ENCODE measurements at regions not wholly inside any gene's neighbourhood (a gene's known extent, or its start where the extent isn't known, plus 50 kb on each side); places are given as distances from the start of the nearest gene placed in this dataset.

GRCh38 chr7:110001254-110001938, 1089.5 kb upstream of the LRRN3 start:
- H3K27me3 ChIP-seq (ENCODE audit: control insufficient read depth in 1 of 2, insufficient read depth in 2 of 2, low read length in 2 of 2): no peaks in the 10 kb centered on the region
- intact Hi-C loops (cut with micrococcal nuclease; ENCODE audit: unreplicated experiment): no loop called here
- in situ Hi-C loops (cut with HindIII; ENCODE audit: extremely low pct_ligation_motif_present, low pct_unique_long_range_greater_than_20kb): no loop called here
- no peak overlapping the region for H3K27ac ChIP-seq (ENCODE audit: extremely low read length, insufficient read depth, low read length)
- no peaks in the 10 kb centered on the region for H3K4me1 ChIP-seq (ENCODE audit: insufficient read depth, low read length)
- no peaks in the 10 kb centered on the region for H3K9me3 ChIP-seq (ENCODE audit: low read length)
- FAIRE-seq (no peak), ATAC-seq (no peak), DNase-seq (ENCODE audit: low spot score) (no peak)
- CTCF ChIA-PET (ENCODE audit: low intra/inter-chr PET ratio, low total read pairs): no interaction called here
- TF ChIP-seq PHF5A (CRISPR knock-in tag; IDR thresholded peaks at IDR 0.05; ENCODE audit: low read depth, unreplicated experiment): no peak
- TF ChIP-seq MAFF (IDR thresholded peaks at IDR 0.05; ENCODE audit: low read depth, low read length): peak; percentile 74
- peak; percentile 64 to 82 for TF ChIP-seq MAFK (conservative IDR thresholded peaks at IDR 0.05 in 1 of 2, IDR thresholded peaks at IDR 0.05 in 1 of 2; ENCODE audit: low read length in 2 of 2)
- no peaks in the 10 kb centered on the region for H4K20me1 ChIP-seq (ENCODE audit: insufficient read depth, low read length)
- no peaks in the 10 kb centered on the region for H3K79me2 ChIP-seq (ENCODE audit: insufficient read depth, low read length)
- no TSS peak for BruUV-seq (replicated peaks)
- no peak overlapping the region for H2AFZ ChIP-seq (ENCODE audit: low read length)
- H3K4me3 ChIP-seq (replicated peaks in 1 of 3; ENCODE audit: insufficient read depth in 1 of 3, low read depth in 2 of 3, low read length in 3 of 3): no peak overlapping the region
- no peaks in the 10 kb centered on the region for H3K36me3 ChIP-seq (replicated peaks in 1 of 2; ENCODE audit: control insufficient read depth in 1 of 2, insufficient read depth in 2 of 2, low read length in 2 of 2)
- 0% methylated on average over 1 of the region's 1 CpG for WGBS (ENCODE audit: low lambda C conversion rate)
- no peak overlapping the region for H3K9ac ChIP-seq (ENCODE audit: insufficient read depth, low read depth, low read length)
- POLR2A ChIA-PET: no interaction called here
- no peak overlapping the region for H3K4me2 ChIP-seq (ENCODE audit: low read depth, low read length)

DNA sequence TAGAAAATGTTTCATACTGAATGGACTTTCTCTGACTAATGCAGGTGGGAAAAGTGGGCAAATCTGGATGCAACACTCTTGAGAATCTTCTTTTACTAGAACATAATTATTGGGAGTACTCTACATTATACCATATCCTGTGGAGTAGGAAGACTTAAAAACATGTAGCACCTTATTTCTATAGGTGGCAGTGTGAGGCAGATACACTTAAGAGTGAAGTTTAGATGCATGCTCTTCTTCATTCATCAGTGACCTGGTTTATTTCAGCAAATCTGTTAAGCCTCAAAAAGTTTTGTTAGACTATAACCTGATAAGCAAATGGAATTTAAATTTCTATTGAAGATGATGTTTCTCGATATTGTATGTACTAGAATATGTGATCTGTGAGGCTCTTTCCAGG, 1087.1 kb upstream of the LRRN3 start:
- H2AFZ ChIP-seq (ENCODE audit: low read length): no peak overlapping the region
- no peak for DNase-seq (ENCODE audit: low spot score)
- POLR2A ChIA-PET: no interaction called here
- no peaks in the 10 kb centered on the region for H3K36me3 ChIP-seq (replicated peaks in 1 of 2; ENCODE audit: control insufficient read depth in 1 of 2, insufficient read depth in 2 of 2, low read length in 2 of 2)
- ATAC-seq: no peak
- no peaks in the 10 kb centered on the region for H3K9me3 ChIP-seq (ENCODE audit: low read length)
- H3K27me3 ChIP-seq (ENCODE audit: control insufficient read depth in 1 of 2, insufficient read depth in 2 of 2, low read length in 2 of 2): no peaks in the 10 kb centered on the region
- no peak overlapping the region for H3K4me3 ChIP-seq (replicated peaks in 1 of 3; ENCODE audit: insufficient read depth in 1 of 3, low read depth in 2 of 3, low read length in 3 of 3)
- no TSS peak for BruUV-seq (replicated peaks)
- intact Hi-C loops (cut with micrococcal nuclease; ENCODE audit: unreplicated experiment): no loop called here
- CTCF ChIA-PET (ENCODE audit: low intra/inter-chr PET ratio, low total read pairs): no interaction called here
- 0% methylated on average over 1 of the region's 1 CpG for WGBS (ENCODE audit: low lambda C conversion rate)
- no peaks in the 10 kb centered on the region for H4K20me1 ChIP-seq (ENCODE audit: insufficient read depth, low read length)
- no peak overlapping the region for H3K9ac ChIP-seq (ENCODE audit: insufficient read depth, low read depth, low read length)
- in situ Hi-C loops (cut with HindIII; ENCODE audit: extremely low pct_ligation_motif_present, low pct_unique_long_range_greater_than_20kb): no loop called here
- no peaks in the 10 kb centered on the region for H3K4me1 ChIP-seq (ENCODE audit: insufficient read depth, low read length)
- H3K27ac ChIP-seq (ENCODE audit: extremely low read length, insufficient read depth, low read length): no peak overlapping the region
- no peak overlapping the region for H3K4me2 ChIP-seq (ENCODE audit: low read depth, low read length)
- no peaks in the 10 kb centered on the region for H3K79me2 ChIP-seq (ENCODE audit: insufficient read depth, low read length)
- no peak for FAIRE-seq
- TF ChIP-seq, protein P1, sequence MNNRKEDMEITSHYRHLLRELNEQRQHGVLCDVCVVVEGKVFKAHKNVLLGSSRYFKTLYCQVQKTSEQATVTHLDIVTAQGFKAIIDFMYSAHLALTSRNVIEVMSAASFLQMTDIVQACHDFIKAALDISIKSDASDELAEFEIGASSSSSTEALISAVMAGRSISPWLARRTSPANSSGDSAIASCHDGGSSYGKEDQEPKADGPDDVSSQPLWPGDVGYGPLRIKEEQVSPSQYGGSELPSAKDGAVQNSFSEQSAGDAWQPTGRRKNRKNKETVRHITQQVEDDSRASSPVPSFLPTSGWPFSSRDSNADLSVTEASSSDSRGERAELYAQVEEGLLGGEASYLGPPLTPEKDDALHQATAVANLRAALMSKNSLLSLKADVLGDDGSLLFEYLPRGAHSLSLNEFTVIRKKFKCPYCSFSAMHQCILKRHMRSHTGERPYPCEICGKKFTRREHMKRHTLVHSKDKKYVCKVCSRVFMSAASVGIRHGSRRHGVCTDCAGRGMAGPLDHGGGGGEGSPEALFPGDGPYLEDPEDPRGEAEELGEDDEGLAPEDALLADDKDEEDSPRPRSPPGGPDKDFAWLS (CRISPR knock-in tag; IDR thresholded peaks at IDR 0.05; ENCODE audit: borderline replicate concordance): no peak
- no peak for TF ChIP-seq EED (CRISPR knock-in tag; IDR thresholded peaks at IDR 0.05)
- no peak for TF ChIP-seq ZNF550 (CRISPR knock-in tag; IDR thresholded peaks at IDR 0.05; ENCODE audit: borderline replicate concordance)
- no peak for TF ChIP-seq ZNF510 (CRISPR knock-in tag; IDR thresholded peaks at IDR 0.05; ENCODE audit: low read depth)
- TF ChIP-seq, protein P2, sequence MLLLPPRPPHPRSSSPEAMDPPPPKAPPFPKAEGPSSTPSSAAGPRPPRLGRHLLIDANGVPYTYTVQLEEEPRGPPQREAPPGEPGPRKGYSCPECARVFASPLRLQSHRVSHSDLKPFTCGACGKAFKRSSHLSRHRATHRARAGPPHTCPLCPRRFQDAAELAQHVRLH (CRISPR knock-in tag; IDR thresholded peaks at IDR 0.05; ENCODE audit: borderline replicate concordance, low read depth): no peak
- no peak for TF ChIP-seq PCBP2 (optimal IDR thresholded peaks at IDR 0.05; ENCODE audit: low read depth, low read length, poor library complexity, severe bottlenecking)
- TF ChIP-seq SUZ12 (IDR thresholded peaks at IDR 0.05; ENCODE audit: low read depth, low read length): no peak
- no peak for TF ChIP-seq ZNF232 (CRISPR knock-in tag; IDR thresholded peaks at IDR 0.05; ENCODE audit: borderline replicate concordance)
- no peak for TF ChIP-seq ZMYM2 (CRISPR knock-in tag; IDR thresholded peaks at IDR 0.05)
- TF ChIP-seq HNRNPUL1 (IDR thresholded peaks at IDR 0.05; ENCODE audit: low read depth, low read length): no peak
- no peak for TF ChIP-seq XBP1 (CRISPR knock-in tag; IDR thresholded peaks at IDR 0.05)
- no peak for TF ChIP-seq ZNF850 (CRISPR knock-in tag; conservative IDR thresholded peaks at IDR 0.05)
- no peak for TF ChIP-seq ZNF329 (CRISPR knock-in tag; IDR thresholded peaks at IDR 0.05; ENCODE audit: low read depth)
